Fibroblast of lung (primary cell): ENCODE measurements at regions not wholly inside any gene's neighbourhood (a gene's known extent, or its start where the extent isn't known, plus 50 kb on each side); places are given as distances from the start of the nearest gene placed in this dataset.

ENCODE experiments used
- DNase-seq, 2 donors: peaks; one replicate each; pipeline versions ENCODE4 v3.0.0 to v3.0.0-alpha.2; 2010; ENCODE audit warnings: low read depth in 2 of 2
- H2AFZ ChIP-seq: 2 replicates; pipeline ENCODE4 v1.5.1; 2012; ENCODE audit warnings: low read length, control low read depth, inconsistent platforms
- H3K27ac ChIP-seq: 2 replicates; pipeline ENCODE4 v1.5.1; 2011; ENCODE audit warnings: low read length, control low read depth; ENCODE audit not compliant: insufficient read depth
- H3K27me3 ChIP-seq: 2 replicates; pipeline ENCODE4 v1.5.1; 2011; ENCODE audit warnings: mild to moderate bottlenecking, low read length; ENCODE audit not compliant: control insufficient read depth, insufficient read depth
- H3K36me3 ChIP-seq: 2 replicates; pipeline ENCODE4 v1.5.1; 2011; ENCODE audit warnings: low read length; ENCODE audit not compliant: control insufficient read depth, insufficient read depth
- H3K4me1 ChIP-seq: 2 replicates; pipeline ENCODE4 v1.5.1; 2011; ENCODE audit warnings: low read length; ENCODE audit not compliant: control insufficient read depth, insufficient read depth; ENCODE audit errors: extremely low read depth
- H3K4me2 ChIP-seq: 2 replicates; pipeline ENCODE4 v1.5.1; 2011; ENCODE audit warnings: low read length, control low read depth; ENCODE audit not compliant: insufficient read depth; ENCODE audit errors: extremely low read depth
- H3K4me3 ChIP-seq, 4 experiments: fragments of 200-600 bp in 1 of 4; sonication (generic) in 1 of 4; replicated peaks in 1 of 4; 2 replicates each; pipeline ENCODE4 v1.5.1; 2011 to 2016; ENCODE audit warnings: low read length in 4 of 4, low read depth in 3 of 4, mild to moderate bottlenecking in 3 of 4, control low read depth in 2 of 4, inconsistent platforms in 1 of 4, mixed read lengths in 1 of 4; ENCODE audit not compliant: insufficient read depth in 1 of 4; ENCODE audit errors: control extremely low read depth in 1 of 4
- H3K79me2 ChIP-seq: 2 replicates; pipeline ENCODE4 v1.5.1; 2012; ENCODE audit warnings: mild to moderate bottlenecking, low read length, inconsistent platforms; ENCODE audit not compliant: control insufficient read depth, insufficient read depth
- H3K9ac ChIP-seq: 2 replicates; pipeline ENCODE4 v1.5.1; 2011; ENCODE audit warnings: mild to moderate bottlenecking, low read length, control low read depth; ENCODE audit not compliant: insufficient read depth
- H3K9me3 ChIP-seq: 2 replicates; pipeline ENCODE4 v1.5.1; 2012; ENCODE audit warnings: low read depth, low read length; ENCODE audit not compliant: control insufficient read depth, insufficient read depth
- H4K20me1 ChIP-seq: 2 replicates; pipeline ENCODE4 v1.5.1; 2011; ENCODE audit warnings: low read length; ENCODE audit not compliant: control insufficient read depth, insufficient read depth; ENCODE audit errors: extremely low read depth
- EZH2 ChIP-seq: IDR thresholded peaks from 2 replicates; pipeline ENCODE4 v1.5.1; 2012; ENCODE audit warnings: low read length, control low read depth, mild to moderate bottlenecking; ENCODE audit errors: missing control alignments
- TF ChIP-seq, protein P1 (sequence below), 2 donors: IDR thresholded peaks in 1 of 2; conservative IDR thresholded peaks in 1 of 2; 1 replicate in 1 of 2; 2 replicates in 1 of 2; pipeline ENCODE4 v1.5.1; 2011 to 2012; ENCODE audit warnings: low read length in 2 of 2, control low read depth in 1 of 2, inconsistent platforms in 1 of 2, low read depth in 1 of 2, mild to moderate bottlenecking in 1 of 2

DNA sequence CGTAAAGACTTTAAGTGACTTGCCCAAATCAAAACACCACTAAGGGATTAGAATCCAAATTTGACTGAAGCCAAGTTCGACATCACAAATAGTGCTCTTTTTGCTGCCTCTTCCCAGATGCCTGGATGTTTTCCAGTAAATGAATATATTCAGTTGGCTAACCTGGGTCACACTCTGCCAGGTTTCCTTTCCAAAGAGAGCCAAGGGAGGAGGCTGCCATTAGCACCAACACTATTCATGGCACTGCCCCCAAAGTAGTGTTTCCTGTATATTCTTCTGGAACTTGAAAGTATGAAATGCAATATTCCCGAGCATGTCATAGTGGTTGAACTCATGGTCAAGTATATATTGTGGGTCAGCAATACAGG lies 219.3 kb upstream of the UBASH3B start:
- Histone ChIP-seq H3K4me2 (no peak overlapping the region), H3K27me3 (peaks cover 12% of the 10 kb centered on the region)
- DNase-seq = no peak

DNA sequence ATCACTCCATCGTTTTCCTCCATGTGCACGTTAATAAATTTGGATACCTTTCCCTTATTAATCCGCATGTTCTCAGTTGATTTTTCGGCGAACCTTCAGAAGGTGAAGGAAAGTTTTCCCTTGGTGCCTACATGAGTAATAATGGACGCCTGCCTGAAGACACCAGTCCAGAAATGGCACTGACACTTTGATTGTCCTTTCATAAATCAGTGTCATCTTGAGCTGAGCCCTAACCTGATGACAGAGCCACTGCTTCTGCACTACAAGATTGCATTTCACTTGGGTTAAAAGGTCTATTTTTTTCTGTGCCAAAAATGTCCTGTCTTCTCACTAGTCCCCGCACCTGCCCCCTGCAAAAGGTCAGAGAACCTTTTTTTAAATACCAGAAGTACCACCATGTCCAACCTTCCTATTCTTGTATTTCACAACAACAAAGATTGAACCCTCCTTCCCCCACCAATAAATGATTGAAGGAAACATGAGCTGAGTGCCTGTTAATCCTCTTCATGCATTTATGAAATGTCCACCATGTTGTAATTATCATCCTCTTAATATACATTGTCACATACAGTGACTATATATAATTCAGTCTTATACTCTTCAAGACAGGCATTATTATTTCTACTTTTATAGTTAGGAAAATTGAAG lies 219.9 kb upstream of the UBASH3B start:
- Histone ChIP-seq H3K4me3 (no peak overlapping the region), H3K27ac (no peak overlapping the region), H3K79me2 (no peaks in the 10 kb centered on the region), H3K9ac (no peak overlapping the region), H2AFZ (no peak overlapping the region), H3K4me2 (no peak overlapping the region), H3K27me3 (peaks cover 12% of the 10 kb centered on the region), H3K4me1 (no peaks in the 10 kb centered on the region), H3K36me3 (no peaks in the 10 kb centered on the region), H3K9me3 (no peaks in the 10 kb centered on the region), H4K20me1 (no peaks in the 10 kb centered on the region)
- DNase-seq = no peak
- no peak for TF ChIP-seq EZH2

More for the DNA sequence above, 219.3 kb upstream of the UBASH3B start:
- H3K9me3 ChIP-seq = no peaks in the 10 kb centered on the region
- no peaks in the 10 kb centered on the region for H4K20me1 ChIP-seq
- no peak for TF ChIP-seq EZH2
- TF ChIP-seq, protein P1, sequence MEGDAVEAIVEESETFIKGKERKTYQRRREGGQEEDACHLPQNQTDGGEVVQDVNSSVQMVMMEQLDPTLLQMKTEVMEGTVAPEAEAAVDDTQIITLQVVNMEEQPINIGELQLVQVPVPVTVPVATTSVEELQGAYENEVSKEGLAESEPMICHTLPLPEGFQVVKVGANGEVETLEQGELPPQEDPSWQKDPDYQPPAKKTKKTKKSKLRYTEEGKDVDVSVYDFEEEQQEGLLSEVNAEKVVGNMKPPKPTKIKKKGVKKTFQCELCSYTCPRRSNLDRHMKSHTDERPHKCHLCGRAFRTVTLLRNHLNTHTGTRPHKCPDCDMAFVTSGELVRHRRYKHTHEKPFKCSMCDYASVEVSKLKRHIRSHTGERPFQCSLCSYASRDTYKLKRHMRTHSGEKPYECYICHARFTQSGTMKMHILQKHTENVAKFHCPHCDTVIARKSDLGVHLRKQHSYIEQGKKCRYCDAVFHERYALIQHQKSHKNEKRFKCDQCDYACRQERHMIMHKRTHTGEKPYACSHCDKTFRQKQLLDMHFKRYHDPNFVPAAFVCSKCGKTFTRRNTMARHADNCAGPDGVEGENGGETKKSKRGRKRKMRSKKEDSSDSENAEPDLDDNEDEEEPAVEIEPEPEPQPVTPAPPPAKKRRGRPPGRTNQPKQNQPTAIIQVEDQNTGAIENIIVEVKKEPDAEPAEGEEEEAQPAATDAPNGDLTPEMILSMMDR (conservative IDR thresholded peaks at IDR 0.05 in 1 of 2, IDR thresholded peaks at IDR 0.05 in 1 of 2; ENCODE audit: low read depth in 1 of 2, low read length in 2 of 2) = no peak
- H3K4me3 ChIP-seq = no peak overlapping the region
- H3K79me2 ChIP-seq = no peaks in the 10 kb centered on the region
- no peak overlapping the region for H3K27ac ChIP-seq
- no peak overlapping the region for H2AFZ ChIP-seq
- no peak overlapping the region for H3K9ac ChIP-seq
- H3K4me1 ChIP-seq = no peaks in the 10 kb centered on the region
- no peaks in the 10 kb centered on the region for H3K36me3 ChIP-seq

DNA sequence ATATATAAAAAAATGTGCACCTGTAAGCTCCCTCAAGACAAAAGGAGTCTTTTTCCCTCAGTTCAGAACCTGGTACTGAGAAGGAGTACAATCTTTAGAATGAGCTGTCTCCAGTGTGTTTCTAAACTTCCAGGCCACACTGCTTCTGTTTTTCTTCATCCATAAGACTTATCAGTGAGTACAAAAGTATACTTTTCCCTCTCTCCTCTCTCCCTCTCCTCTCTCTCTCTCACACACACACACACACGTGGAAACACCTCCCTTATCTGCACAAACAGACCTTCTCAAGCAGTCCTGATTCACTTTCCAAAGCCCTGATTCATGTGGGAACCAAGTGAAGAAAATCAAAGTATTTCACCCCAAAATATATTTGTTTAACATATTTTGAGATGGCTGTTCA lies 220.7 kb upstream of the UBASH3B start:
- no peak overlapping the region for H3K27ac ChIP-seq
- no peak for DNase-seq
- no peaks in the 10 kb centered on the region for H4K20me1 ChIP-seq
- no peaks in the 10 kb centered on the region for H3K36me3 ChIP-seq
- H3K9ac ChIP-seq = no peak overlapping the region
- no peak overlapping the region for H3K4me2 ChIP-seq
- no peak overlapping the region for H3K4me3 ChIP-seq
- TF ChIP-seq, protein P1 (conservative IDR thresholded peaks at IDR 0.05 in 1 of 2, IDR thresholded peaks at IDR 0.05 in 1 of 2; ENCODE audit: low read depth in 1 of 2, low read length in 2 of 2) = no peak
- TF ChIP-seq EZH2 = no peak
- no peak overlapping the region for H2AFZ ChIP-seq
- peaks cover 9% of the 10 kb centered on the region for H3K27me3 ChIP-seq
- H3K4me1 ChIP-seq = no peaks in the 10 kb centered on the region
- no peaks in the 10 kb centered on the region for H3K79me2 ChIP-seq
- H3K9me3 ChIP-seq = no peaks in the 10 kb centered on the region
